G401 (cell line): ENCODE measurements at regions not wholly inside any gene's neighbourhood (a gene's known extent, or its start where the extent isn't known, plus 50 kb on each side); places are given as distances from the start of the nearest gene placed in this dataset.
"Not testable (repeated sequence)": the region's sequence is repeated elsewhere in the genome, so short reads cannot be mapped to it uniquely, and the experiment has no call there.

ENCODE experiments used
- DNase-seq: peaks from one replicate; pipeline ENCODE4 v3.0.0-alpha.2; 2015; ENCODE audit warnings: low spot score
- in situ Hi-C: cut with HindIII; loops from 2 replicates; pipeline ENCODE4 v1.10.0; 2016; ENCODE audit warnings: low sequenced_read_pairs, mixed read lengths

DNA sequence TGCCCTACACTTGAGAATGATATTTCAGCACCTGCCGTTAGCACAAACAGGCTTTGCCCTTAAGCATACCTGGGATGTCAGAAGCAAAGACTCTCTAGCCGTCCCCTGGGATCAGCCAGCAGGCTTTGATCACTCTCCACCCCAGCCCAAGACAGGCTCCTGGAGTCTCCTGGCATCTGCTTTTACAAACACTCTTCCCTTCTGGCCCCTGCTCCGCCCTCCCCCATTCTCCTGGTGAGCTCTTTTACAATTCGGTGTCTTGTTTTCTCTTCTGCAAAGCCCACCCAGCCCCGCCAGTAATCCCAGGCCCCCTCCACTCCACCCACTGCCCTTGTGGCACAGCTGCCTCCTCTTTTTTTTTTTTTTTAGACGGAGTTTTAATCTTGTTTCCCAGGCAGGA lies 50.4 kb downstream of the KATNIP start:
- in situ Hi-C loops = no loop called here
- no peak for DNase-seq

DNA sequence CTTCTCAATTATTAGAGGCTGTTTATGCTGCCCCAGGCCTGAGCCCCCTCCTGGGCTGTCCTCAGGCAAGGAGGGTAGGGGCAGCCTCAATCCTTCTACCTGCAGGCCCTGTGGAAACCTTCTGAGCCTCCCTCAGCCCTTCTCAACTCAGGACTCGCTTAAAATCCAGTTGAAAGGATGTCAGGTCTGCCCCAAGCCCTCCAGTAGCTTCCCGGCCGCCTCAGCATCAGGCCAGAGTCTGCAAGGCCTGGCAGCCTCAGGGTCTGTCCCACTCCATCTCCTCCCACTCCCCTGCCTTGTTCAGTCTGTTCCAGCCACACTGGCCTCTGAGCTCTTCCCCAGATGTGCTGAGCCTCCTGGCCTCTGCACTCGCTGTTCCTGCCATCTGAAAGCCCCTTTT lies 52.2 kb downstream of the KATNIP start:
- in situ Hi-C loops = no loop called here
- no peak for DNase-seq

DNA sequence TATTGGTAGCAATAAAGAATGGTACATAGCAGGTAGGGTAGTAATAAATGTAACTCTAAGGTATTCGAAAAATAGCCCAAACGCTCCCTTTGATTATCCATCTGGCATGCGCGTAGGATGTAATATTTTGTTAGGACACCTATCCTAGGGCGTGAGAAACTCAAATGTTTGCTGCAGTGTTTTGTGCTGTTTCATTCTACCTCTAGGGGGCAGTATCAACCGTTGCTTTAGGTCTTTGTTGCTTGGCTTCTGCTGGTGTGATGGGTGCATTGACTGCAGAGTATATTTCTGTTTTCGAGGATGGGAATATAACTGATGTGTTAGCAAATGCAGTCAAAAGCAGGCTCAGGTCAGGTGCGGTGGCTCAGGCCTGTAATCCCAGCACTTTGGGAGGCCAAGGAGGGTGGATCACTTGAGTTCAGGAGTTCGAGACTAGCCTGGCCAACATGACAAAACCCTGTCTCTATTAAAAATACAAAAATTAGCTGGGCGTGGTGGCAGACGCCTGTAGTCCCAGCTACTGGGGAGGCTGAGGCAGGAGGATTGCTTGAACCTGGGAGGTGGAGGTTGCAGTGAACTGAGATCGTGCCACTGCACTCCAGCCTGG lies 55.7 kb downstream of the KATNIP start:
- peak; percentile 49 for DNase-seq
- in situ Hi-C loops = not testable (repeated sequence)

DNA sequence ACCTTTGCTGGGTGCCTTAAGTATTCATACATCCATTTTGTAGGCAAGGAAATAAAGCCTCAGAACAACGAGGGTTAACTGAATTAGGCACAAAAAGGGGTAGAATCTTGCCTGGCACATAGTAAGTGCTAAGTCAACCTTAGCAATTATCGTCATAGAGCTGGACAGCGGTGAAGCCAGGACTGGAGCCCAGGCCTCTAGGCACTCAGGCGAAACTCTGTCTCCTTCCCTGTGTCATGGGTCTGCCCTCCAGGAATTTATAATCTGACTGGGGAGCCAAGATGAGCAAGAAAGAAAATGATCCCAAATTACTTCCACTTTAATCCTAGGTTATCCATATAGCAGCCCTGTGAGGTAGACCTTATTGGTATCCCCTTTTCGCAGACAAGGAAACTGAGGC lies 61.4 kb downstream of the KATNIP start:
- in situ Hi-C loops = no loop called here
- DNase-seq = no peak

DNA sequence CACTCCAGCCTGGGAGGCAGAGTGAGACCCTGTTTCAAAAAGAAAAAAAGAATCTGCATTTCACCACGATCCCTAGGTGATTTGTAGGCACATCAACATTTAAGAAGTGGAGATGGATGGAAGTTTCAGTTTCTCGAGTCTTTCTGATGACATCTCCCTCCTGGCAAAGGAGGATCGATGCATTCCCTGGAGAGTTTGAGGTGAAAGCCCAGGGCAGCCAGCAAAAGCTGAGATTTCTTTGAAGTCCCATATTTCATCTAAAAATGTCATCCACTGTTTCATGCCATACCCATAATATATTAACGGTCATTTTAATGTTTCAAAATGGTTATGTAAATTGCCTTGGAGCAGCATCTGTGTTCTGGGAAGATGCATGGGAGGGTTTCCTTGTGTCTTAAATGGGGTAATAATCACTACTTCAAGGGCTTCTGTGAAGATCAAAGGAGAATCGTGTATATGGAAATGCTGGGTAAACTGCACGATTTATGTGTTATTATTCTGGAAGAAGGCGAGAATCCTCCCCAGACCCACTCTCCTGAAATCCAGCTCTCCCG lies 63.4 kb downstream of the KATNIP start:
- no peak for DNase-seq
- in situ Hi-C loops = no loop called here

DNA sequence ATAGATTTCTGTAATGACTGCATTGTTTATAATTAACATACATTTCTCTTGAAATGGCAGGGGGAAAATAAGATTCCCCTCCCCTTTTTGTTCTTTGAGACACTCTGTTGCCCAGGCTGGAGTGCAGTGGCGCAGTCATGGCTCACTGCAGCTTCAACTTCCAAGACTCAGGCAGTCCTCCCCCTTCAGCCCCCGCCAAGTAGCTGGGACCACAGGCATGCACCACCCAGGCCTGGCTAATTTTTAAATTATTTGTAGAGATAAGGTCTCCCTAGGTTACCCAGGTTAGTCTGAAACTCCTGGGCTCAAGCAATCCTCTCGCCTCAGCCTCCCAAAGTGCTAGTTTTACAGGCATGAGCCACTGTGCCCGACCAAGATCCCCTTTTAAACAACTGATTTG lies 67.7 kb downstream of the KATNIP start:
- no peak for DNase-seq
- in situ Hi-C loops = no loop called here

DNA sequence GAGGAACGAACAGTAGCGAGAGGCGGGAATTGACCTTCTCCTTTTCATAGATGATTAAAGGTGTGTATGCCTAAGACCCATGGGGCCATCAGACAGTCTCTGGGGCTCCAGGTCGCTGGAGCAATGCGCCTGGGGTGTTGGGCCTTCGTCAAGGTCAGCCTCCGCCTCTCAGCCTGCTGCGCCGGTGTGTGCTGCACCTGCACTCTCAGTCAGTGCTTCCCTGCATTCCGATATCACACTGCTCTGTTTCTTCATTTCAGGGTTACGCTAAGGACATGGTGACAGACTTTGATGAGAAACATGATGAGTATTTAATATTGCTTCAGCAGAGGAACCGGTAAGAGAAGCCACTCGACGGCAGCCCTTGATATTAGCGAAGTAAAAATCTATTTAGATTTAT lies 68.2 kb downstream of the KATNIP start:
- no peak for DNase-seq
- in situ Hi-C loops = no loop called here

DNA sequence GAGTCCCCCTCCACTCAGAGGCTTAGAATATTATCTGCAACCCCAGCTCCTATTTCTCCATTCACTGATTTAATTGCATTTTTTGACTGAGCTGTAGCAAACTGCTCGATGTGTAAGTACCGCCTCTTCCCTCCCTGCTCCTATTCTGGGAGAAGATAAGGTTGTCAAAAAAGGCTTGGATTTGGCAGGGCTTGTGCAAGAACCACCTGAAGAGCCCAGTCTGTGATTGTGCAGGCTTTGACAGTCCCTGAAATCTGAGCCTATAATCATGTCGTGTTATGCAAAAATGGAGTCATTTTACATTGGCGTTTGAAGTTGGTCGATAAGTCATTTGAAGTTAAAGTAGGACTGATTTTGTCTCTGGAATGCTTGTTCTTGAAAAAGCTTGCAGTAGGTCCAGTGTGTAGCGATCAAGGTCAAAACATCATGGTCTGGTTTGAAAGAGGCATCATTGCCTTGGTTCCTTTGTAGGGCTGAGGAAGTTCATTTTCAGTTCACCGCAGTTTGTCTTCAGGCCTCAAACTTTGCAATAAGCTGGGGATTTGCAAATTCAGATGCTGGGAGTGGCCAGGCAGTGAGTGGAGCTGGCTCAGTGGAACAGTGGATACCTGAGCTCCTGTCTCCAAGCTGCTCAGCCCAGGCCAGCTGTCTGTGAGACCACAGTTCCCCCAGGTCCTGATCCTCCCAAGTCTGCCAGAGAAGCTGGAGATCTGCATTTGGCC lies 68.8 kb downstream of the KATNIP start:
- DNase-seq = no peak
- in situ Hi-C loops = no loop called here

DNA sequence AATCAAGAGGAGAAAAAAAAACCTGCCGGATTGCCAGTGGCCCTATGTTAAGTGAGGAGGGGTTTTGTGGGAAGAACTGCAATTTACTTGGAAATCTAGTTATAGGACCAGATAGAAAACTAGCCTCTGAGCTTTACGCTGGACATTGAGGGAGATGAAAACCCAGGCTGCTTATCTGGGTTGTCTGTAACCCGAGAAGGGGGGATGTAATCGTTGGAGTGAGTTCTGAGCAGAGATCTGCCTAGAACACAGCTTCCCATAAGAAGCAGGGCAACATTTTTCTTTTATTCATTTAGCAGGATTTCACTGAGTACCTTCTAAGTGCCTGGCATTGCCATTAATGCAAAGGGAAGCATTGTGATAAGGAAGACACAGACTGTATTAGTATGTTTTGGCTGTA lies 70.6 kb downstream of the KATNIP start:
- no peak for DNase-seq
- in situ Hi-C loops = no loop called here

DNA sequence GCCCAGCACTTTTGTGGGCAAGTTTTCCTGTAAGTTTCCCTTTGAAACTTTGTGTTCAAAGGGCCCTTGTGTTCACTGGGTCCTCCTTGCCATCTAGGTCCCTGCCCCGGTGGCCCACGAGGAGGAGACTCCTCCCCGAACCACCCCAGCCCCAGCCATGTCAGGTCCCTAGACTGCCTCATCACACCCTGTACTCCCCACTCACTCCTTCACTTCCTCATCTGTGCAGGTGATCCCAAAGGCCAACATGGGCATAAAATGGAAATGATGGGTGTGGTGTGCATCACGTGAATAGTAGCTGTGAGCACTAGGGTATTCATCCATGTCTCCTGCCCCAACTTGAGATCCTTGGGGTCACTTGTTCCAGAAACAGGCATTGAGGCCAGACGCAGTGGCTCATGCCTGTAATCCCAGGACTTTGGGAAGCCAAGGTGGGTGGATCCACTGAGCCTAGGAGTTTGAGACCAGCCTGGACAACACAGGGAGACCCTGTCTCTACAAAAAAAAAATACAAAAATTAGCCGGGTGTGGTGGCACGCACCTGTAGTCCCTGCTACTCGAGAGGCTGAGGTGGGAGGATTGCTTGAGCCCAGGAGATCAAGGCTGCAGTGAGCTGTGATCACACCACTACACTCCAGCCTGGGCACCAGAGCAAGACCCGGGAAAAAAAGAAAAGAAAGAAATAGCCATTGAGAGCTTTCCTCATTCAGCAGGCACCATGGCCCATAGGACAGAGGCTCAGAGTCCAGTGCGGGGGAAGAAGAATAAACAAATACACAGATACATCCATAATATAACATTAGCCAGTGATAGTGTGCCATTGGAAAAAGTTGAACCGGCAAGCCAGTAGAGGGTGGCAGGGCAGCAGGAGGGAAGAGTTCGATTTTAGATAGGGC lies 74.5 kb downstream of the KATNIP start:
- no peak for DNase-seq
- in situ Hi-C loops = no loop called here

DNA sequence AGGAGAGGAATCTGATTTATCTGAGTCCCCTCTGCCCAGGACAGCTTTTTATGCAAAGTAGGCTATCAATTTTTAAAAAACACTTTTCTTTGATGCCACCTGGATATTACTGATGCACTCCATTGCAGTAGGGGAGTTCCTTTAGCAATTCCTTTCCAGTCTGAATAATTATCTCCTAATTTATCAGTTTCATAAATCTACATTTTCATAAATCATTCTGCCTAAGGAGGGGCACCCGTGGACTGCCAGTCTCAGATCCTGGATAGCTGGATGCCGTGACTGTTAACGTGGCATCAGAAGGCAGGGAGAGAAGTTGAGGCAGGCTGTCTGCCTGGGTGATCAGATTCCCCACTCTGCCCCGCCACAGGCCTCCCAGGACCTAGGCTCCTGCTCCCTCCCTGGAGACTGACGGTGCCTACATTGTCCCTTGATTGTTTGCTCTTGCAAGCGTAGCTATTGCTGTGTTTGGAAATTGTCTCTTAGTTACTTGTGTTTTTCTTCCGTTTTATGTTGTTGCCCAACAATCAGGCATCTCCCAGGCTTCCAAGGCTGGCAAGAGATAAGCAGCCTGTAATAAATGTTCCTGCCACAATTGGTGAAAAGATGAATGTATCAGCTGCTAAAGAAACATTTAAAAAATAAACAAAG lies 75.2 kb downstream of the KATNIP start:
- DNase-seq = no peak
- in situ Hi-C loops = no loop called here

DNA sequence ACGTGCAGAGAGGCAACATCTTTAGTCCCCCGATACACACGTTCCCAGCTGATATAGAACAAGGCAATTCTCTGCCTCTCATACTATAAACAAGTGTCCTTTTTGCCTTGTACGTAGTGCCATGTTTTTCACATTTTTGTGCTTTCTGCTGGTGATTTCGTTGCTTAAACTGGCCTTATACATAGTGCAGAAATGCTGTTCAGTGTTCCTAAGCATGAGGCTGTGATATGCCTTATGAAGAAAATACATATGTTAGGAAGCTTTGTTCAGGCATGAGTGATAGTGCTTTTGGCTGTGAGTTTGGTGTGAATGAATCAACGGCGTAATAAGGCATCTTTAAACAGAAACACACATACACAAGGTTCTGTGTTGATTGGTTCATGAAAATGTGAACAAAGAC lies 77.2 kb downstream of the KATNIP start:
- in situ Hi-C loops = no loop called here
- DNase-seq = no peak

DNA sequence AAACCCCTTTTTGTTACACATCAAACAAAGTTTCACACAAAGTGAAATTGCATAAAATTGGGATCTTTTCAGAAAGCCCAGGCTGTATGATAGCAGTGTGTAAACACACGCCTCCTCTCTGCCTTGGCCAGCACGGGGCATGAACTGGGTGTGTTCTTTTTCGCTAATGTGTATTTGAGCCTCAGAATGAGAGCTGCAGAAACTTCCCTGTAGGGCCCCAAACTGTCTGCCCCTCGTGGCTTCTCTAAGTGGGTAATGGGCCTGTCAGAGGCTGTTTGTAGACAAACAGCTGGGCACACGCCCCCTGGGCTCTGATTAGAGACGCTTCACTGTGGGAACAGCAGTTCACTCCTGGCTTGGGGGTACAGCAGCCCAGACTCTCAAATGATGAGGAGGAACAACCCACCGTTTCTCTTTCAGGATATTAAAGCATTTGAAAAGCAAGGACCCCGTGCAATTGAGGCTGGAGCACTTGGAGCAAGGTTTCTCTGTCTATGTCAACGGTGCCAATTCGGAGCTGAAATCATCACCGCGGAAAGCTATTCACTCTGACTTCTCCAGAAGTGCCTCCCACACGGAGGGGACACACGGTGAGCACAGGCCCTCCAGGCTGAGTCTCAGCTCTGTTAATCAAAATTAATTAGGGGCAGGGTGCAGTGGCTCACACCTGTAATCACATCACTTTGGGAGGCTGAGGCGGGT lies 78.4 kb downstream of the KATNIP start:
- in situ Hi-C loops = no loop called here
- DNase-seq = no peak

DNA sequence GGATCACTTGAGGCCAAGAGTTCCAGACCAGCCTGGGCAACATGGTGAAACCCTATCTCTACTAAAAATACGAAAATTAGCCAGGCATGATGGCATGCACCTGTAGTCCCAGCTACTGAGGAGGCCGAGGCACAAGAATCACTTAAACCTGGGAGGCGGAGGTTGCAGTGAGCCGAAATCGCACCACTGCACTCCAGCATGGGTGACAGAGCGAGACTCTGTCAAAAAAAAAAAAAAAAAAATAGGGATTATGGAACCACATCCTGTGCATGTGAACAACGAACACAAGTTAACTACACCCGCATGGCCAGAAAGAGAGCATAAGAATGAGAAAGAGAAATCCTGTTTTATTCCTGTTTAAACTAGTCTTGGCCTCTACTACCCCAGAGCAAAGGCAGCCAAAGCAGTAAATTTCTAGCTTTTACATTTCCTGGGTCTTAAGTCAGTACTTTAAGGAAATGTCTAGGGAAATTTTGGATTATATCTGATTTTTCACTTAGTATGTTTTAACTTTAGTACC lies 79.1 kb downstream of the KATNIP start:
- DNase-seq, in situ Hi-C loops: not testable (repeated sequence)

DNA sequence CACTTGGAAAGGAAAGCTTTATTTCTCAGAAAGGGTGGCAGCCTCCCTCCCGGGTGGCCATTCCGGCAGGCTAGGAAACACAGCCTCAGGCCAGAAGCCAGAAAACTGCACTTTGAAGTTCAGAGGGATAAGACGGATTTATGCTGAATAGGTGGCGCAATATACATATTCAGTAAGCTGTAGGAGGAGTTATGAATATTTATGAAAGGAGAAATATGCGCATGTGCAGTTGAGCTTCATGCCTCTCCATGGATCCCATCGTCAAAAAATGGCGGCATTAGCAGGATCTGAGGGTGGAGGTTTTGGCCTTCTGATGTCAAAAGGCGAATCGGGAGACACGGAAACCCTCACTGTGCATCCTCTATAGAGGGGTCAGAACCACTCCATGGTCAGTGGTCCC lies 82.3 kb downstream of the KATNIP start:
- in situ Hi-C loops = no loop called here
- DNase-seq = no peak

DNA sequence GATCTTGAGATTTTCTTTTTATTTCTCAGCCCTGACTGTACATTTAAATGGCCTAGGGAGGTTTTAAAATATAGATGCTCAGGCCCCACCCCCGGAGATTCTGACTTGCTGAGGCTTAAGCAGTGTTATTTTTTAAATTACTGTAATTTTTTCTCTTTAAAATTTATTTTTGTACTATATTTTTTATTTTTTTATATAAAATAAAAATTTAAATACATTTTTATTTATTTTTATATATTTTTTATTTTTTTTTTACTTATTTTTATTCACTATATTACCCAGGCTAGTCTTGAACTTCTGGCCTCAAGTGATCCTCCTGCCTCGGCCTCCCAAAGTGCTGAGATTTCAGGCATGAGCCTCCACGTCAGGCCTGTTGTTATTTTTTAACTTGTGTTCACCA lies 83.3 kb downstream of the KATNIP start:
- DNase-seq = no peak
- in situ Hi-C loops = no loop called here

DNA sequence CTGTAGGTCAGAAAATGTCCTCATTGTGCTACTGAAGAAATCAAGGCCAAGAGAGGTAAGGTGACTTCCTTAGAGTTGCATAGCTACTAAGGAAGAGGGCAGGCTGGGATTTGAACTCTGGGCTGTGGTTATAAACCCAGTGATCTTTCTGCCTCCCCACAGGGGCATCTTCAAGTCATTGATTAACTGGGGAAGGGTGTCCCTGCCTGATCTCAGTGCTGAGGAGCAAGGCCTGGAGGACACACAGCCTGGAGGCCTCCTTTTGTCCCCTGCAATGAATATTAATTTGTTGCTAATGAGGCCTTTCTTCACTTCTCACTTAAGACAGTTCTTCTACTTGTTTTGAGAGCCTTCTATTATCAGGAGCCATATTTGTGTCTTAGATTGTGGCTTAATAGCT lies 83.8 kb downstream of the KATNIP start:
- no peak for DNase-seq
- in situ Hi-C loops = no loop called here

DNA sequence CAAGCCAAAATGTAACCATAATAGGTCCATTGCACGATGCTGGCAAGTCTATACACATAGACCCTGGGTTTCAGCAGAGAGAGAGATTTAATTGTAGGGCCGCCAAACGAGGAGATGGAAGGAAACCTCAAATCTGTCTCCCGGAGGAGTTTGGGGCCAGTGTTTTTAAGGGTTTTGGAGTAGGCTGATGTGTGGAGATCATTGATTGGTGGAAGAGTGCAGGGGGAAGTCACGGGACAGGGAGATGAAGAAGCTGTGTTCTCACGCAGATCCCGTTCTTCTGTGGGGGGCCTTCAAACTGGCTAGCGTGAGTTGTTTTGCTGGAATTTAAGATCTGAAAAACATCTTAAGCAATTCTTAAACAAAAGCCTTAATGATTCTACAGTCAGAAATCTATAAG lies 84.8 kb downstream of the KATNIP start:
- DNase-seq = no peak
- in situ Hi-C loops = no loop called here
